ENCODE measurements at regions not wholly inside any gene's neighbourhood (a gene's known extent, or its start where the extent isn't known, plus 50 kb on each side); places are given as distances from the start of the nearest gene placed in this dataset.

DNA sequence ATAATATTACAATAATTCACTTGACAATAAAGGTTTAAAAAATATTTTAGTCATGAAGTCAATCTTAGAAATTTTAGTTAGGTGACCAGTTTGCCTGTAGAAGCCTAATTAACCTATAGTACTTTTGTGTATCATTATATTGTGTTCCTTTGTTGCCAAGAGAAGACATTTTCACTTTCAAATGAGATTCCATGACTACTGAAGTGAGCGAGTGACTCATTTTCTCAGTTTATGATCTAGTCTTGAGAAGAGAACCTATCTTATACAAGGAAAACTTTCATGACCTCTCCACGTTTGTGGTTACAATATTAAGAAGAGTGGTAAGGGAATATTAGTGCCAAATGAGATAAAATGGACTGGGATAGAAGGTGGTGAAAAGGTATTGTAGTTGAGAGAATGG lies 423.9 kb upstream of the CHORDC1 start:
- TF ChIP-seq, protein P1, sequence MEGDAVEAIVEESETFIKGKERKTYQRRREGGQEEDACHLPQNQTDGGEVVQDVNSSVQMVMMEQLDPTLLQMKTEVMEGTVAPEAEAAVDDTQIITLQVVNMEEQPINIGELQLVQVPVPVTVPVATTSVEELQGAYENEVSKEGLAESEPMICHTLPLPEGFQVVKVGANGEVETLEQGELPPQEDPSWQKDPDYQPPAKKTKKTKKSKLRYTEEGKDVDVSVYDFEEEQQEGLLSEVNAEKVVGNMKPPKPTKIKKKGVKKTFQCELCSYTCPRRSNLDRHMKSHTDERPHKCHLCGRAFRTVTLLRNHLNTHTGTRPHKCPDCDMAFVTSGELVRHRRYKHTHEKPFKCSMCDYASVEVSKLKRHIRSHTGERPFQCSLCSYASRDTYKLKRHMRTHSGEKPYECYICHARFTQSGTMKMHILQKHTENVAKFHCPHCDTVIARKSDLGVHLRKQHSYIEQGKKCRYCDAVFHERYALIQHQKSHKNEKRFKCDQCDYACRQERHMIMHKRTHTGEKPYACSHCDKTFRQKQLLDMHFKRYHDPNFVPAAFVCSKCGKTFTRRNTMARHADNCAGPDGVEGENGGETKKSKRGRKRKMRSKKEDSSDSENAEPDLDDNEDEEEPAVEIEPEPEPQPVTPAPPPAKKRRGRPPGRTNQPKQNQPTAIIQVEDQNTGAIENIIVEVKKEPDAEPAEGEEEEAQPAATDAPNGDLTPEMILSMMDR (IDR thresholded peaks at IDR 0.05) = no peak
- TF ChIP-seq POLR2A (IDR thresholded peaks at IDR 0.05) = no peak
- TF ChIP-seq POLR2AphosphoS5 (IDR thresholded peaks at IDR 0.05) = no peak
- no peak for TF ChIP-seq EP300 (IDR thresholded peaks at IDR 0.05)
